OCI-LY3 (cell line): ENCODE measurements at regions not wholly inside any gene's neighbourhood (a gene's known extent, or its start where the extent isn't known, plus 50 kb on each side); places are given as distances from the start of the nearest gene placed in this dataset.

Experiments
- H2AFZ ChIP-seq: fragments of 200-600, 300-600 bp; shearing (Covaris generic); 2 replicates; pipeline ENCODE4 v1.6.0; 2014; ENCODE audit warnings: antibody characterized with exemption, low read depth, low read length
- H3K27ac ChIP-seq: fragments of 200-600, 300-600 bp; sonication (generic); 2 replicates; pipeline ENCODE4 v1.5.1; 2014; ENCODE audit warnings: mild to moderate bottlenecking, low read length, moderate library complexity, mixed read lengths
- H3K27me3 ChIP-seq: fragments of 200-600, 300-600 bp; sonication (generic); 2 replicates; pipeline ENCODE4 v1.6.1; 2014; ENCODE audit warnings: low read depth, low read length, mixed read lengths
- H3K36me3 ChIP-seq: fragments of 200-600, 300-600 bp; sonication (generic); replicated peaks from 2 replicates; pipeline ENCODE3; 2014; ENCODE audit warnings: low read depth, low read length, mixed read lengths
- H3K4me1 ChIP-seq: fragments of 300-600, 200-600 bp; sonication (generic); 2 replicates; pipeline ENCODE4 v1.6.1; 2014; ENCODE audit warnings: low read length, mixed read lengths
- H3K4me2 ChIP-seq: fragments of 200-600, 300-600 bp; sonication (generic); 2 replicates; pipeline ENCODE4 v1.6.1; 2014; ENCODE audit warnings: low read length, mixed read lengths
- H3K4me3 ChIP-seq: fragments of 300-600, 200-600 bp; sonication (generic); 2 replicates; pipeline ENCODE4 v1.5.1; 2014; ENCODE audit warnings: antibody characterized with exemption, mild to moderate bottlenecking, low read length, moderate library complexity
- H3K79me2 ChIP-seq: fragments of 300-600, 200-600 bp; shearing (Covaris generic); 2 replicates; pipeline ENCODE4 v1.6.1; 2014; ENCODE audit warnings: mild to moderate bottlenecking, low read length, mixed read lengths
- H3K9ac ChIP-seq: fragments of 300-600, 200-600 bp; shearing (Covaris generic); 2 replicates; pipeline ENCODE4 v1.6.0; 2014; ENCODE audit warnings: mild to moderate bottlenecking, low read length, moderate library complexity
- H3K9me3 ChIP-seq: fragments of 200-600, 300-600 bp; shearing (Covaris generic); 2 replicates; pipeline ENCODE4 v1.6.1; 2014; ENCODE audit warnings: low read length, mixed read lengths; ENCODE audit not compliant: insufficient read depth
- H4K20me1 ChIP-seq: fragments of 200-600, 300-600 bp; sonication (generic); 2 replicates; pipeline ENCODE4 v1.6.1; 2016; ENCODE audit warnings: low read length, mixed read lengths; ENCODE audit not compliant: insufficient read depth
- EZH2phosphoT487 ChIP-seq: fragments of 200-600 bp; shearing (Covaris generic); IDR thresholded peaks from 2 replicates; pipeline ENCODE4 v1.6.1; 2018; ENCODE audit warnings: antibody characterized with exemption, mixed run types, low read depth
- TF ChIP-seq, protein P1 (sequence below): fragments of 200-600, 300-600 bp; sonication (generic); IDR thresholded peaks from 2 replicates; pipeline ENCODE4 v1.5.1; 2014; ENCODE audit warnings: antibody characterized with exemption, low read length, low read depth

DNA sequence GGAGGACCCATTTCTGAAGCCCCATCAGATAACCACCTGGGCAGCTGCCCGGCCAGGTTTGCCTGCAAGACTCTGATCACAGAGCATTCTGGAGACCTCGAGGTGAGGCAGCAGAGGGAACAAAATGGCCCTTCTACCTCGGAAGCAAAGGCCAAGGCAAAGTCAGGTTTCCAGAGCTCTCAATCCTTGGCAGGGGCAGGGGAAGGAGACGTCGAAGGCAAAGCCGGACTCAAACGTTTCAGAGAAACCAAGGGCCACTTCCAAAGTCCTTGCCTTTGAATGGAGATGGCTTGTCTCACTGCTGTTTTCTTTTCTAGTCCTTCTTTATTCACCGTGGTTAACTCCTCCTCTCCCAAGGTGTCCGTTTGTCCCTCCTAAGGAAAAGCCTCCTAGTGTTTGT, 355.3 kb downstream of the SOX9 start:
- Histone ChIP-seq H3K36me3 (no peaks in the 10 kb centered on the region), H3K27ac (no peak overlapping the region), H2AFZ (no peak overlapping the region), H3K4me3 (no peak overlapping the region), H3K4me1 (peaks cover 4% of the 10 kb centered on the region; the same call in 1 of the 2 replicates), H4K20me1 (no peaks in the 10 kb centered on the region), H3K79me2 (no peaks in the 10 kb centered on the region), H3K9me3 (no peaks in the 10 kb centered on the region), H3K9ac (no peak overlapping the region), H3K4me2 (no peak overlapping the region), H3K27me3 (peaks cover 11% of the 10 kb centered on the region; the same call in 1 of the 2 replicates)
- TF ChIP-seq, protein P1, sequence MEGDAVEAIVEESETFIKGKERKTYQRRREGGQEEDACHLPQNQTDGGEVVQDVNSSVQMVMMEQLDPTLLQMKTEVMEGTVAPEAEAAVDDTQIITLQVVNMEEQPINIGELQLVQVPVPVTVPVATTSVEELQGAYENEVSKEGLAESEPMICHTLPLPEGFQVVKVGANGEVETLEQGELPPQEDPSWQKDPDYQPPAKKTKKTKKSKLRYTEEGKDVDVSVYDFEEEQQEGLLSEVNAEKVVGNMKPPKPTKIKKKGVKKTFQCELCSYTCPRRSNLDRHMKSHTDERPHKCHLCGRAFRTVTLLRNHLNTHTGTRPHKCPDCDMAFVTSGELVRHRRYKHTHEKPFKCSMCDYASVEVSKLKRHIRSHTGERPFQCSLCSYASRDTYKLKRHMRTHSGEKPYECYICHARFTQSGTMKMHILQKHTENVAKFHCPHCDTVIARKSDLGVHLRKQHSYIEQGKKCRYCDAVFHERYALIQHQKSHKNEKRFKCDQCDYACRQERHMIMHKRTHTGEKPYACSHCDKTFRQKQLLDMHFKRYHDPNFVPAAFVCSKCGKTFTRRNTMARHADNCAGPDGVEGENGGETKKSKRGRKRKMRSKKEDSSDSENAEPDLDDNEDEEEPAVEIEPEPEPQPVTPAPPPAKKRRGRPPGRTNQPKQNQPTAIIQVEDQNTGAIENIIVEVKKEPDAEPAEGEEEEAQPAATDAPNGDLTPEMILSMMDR, result no peak
- no peak for TF ChIP-seq EZH2phosphoT487

- Histone ChIP-seq H3K9ac (no peak overlapping the region), H3K36me3 (no peaks in the 10 kb centered on the region), H3K9me3 (no peaks in the 10 kb centered on the region), H3K4me2 (no peak overlapping the region), H2AFZ (no peak overlapping the region), H3K27me3 (peaks cover 11% of the 10 kb centered on the region; the same call in 1 of the 2 replicates), H3K27ac (no peak overlapping the region), H3K79me2 (no peaks in the 10 kb centered on the region), H3K4me1 (peaks cover 4% of the 10 kb centered on the region; the same call in 1 of the 2 replicates), H3K4me3 (no peak overlapping the region), H4K20me1 (no peaks in the 10 kb centered on the region)
- TF ChIP-seq EZH2phosphoT487, result no peak
- TF ChIP-seq, protein P1, result no peak
These were observed 355.8 kb downstream of the SOX9 start for GRCh38 chr17:72476575-72476986.

- H4K20me1 ChIP-seq, result no peaks in the 10 kb centered on the region
- no peak overlapping the region for H3K9ac ChIP-seq
- peaks cover 15% of the 10 kb centered on the region; the same call in 1 of the 2 replicates for H3K27me3 ChIP-seq
- H3K9me3 ChIP-seq, result no peaks in the 10 kb centered on the region
- H3K4me1 ChIP-seq, result peaks cover 4% of the 10 kb centered on the region; the same call in 1 of the 2 replicates
- H3K4me3 ChIP-seq, result no peak overlapping the region
- TF ChIP-seq, protein P1, result no peak
- no peak for TF ChIP-seq EZH2phosphoT487
- no peaks in the 10 kb centered on the region for H3K79me2 ChIP-seq
- H2AFZ ChIP-seq, result no peak overlapping the region
- no peaks in the 10 kb centered on the region for H3K36me3 ChIP-seq
- H3K27ac ChIP-seq, result no peak overlapping the region
- H3K4me2 ChIP-seq, result no peak overlapping the region
These were observed 356.7 kb downstream of the SOX9 start for GRCh38 chr17:72477491-72477890.

DNA sequence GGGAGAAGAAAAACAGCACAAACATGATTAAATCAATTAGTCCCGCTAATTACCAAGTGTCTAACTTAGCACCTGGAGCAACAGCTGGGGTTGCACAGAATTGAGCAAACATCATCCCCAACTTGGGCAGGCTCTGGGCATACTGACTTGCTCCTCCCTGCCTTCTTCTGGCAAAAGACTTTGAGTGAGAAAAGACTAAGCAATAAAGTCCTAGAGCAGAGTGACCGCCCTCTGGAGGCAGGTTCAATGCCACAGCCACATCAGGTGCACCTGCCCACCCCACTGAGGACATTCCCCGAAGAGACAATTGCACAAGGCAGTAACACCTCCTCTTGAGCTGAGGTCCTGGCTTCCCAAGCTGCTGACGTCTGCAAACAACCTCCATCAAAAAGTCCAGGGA, 358.3 kb downstream of the SOX9 start:
- no peaks in the 10 kb centered on the region for H4K20me1 ChIP-seq
- H3K4me1 ChIP-seq, result peaks cover 4% of the 10 kb centered on the region; the same call in 1 of the 2 replicates
- H2AFZ ChIP-seq, result no peak overlapping the region
- TF ChIP-seq, protein P1, result peak; percentile 43
- no peak for TF ChIP-seq EZH2phosphoT487
- no peaks in the 10 kb centered on the region for H3K79me2 ChIP-seq
- no peak overlapping the region for H3K4me3 ChIP-seq
- no peak overlapping the region for H3K27ac ChIP-seq
- no peak overlapping the region for H3K9ac ChIP-seq
- peaks cover 18% of the 10 kb centered on the region; the same call in 1 of the 2 replicates for H3K27me3 ChIP-seq
- H3K9me3 ChIP-seq, result no peaks in the 10 kb centered on the region
- no peak overlapping the region for H3K4me2 ChIP-seq
- no peaks in the 10 kb centered on the region for H3K36me3 ChIP-seq
